ENCODE measurements at regions not wholly inside any gene's neighbourhood (a gene's known extent, or its start where the extent isn't known, plus 50 kb on each side); places are given as distances from the start of the nearest gene placed in this dataset.
A peak's percentile ranks its signal among the peaks of the same experiment; 100 is the strongest.

DNA sequence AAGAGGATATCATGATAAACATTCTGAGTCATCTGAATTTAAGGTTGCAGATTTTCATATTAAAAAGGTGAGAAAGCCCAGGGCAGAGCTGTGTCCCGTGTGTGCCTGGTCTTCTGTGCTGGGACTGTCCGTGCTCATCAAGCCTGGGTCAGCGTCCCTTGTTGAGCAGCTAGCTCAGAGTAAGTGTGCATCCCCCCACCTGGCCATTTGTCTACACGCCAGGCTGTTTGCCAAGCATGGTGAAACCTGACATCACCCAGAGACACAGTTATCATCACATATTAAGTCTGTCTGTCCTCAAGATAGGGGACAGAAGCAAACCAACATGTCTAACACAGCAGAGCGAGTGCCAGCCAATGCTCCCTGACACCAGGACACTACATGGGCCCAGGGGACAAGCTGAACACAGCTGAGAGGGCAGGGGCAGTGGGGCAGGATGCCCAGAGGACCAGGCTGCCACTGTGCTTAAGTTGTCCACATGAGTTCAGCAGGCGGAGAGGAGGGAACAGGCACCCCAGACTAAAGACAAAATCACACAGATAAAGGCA lies 57.9 kb upstream of the CNEP1R1 start:
- Mint-ChIP-seq H3K36me3 (ENCODE audit: low read depth) (no peaks in the 10 kb centered on the region), H3K4me1 (peaks cover 25% of the 10 kb centered on the region), H3K4me3 (no peak overlapping the region), H3K27ac (ENCODE audit: unreplicated experiment) (no peak overlapping the region), H3K27me3 (ENCODE audit: low read depth) (no peaks in the 10 kb centered on the region), H3K9me3 (no peaks in the 10 kb centered on the region)
- TF ChIP-seq, protein P1, sequence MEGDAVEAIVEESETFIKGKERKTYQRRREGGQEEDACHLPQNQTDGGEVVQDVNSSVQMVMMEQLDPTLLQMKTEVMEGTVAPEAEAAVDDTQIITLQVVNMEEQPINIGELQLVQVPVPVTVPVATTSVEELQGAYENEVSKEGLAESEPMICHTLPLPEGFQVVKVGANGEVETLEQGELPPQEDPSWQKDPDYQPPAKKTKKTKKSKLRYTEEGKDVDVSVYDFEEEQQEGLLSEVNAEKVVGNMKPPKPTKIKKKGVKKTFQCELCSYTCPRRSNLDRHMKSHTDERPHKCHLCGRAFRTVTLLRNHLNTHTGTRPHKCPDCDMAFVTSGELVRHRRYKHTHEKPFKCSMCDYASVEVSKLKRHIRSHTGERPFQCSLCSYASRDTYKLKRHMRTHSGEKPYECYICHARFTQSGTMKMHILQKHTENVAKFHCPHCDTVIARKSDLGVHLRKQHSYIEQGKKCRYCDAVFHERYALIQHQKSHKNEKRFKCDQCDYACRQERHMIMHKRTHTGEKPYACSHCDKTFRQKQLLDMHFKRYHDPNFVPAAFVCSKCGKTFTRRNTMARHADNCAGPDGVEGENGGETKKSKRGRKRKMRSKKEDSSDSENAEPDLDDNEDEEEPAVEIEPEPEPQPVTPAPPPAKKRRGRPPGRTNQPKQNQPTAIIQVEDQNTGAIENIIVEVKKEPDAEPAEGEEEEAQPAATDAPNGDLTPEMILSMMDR (conservative IDR thresholded peaks at IDR 0.05), result no peak
- no peak for DNase-seq (ENCODE audit: low read depth, low spot score)

DNA sequence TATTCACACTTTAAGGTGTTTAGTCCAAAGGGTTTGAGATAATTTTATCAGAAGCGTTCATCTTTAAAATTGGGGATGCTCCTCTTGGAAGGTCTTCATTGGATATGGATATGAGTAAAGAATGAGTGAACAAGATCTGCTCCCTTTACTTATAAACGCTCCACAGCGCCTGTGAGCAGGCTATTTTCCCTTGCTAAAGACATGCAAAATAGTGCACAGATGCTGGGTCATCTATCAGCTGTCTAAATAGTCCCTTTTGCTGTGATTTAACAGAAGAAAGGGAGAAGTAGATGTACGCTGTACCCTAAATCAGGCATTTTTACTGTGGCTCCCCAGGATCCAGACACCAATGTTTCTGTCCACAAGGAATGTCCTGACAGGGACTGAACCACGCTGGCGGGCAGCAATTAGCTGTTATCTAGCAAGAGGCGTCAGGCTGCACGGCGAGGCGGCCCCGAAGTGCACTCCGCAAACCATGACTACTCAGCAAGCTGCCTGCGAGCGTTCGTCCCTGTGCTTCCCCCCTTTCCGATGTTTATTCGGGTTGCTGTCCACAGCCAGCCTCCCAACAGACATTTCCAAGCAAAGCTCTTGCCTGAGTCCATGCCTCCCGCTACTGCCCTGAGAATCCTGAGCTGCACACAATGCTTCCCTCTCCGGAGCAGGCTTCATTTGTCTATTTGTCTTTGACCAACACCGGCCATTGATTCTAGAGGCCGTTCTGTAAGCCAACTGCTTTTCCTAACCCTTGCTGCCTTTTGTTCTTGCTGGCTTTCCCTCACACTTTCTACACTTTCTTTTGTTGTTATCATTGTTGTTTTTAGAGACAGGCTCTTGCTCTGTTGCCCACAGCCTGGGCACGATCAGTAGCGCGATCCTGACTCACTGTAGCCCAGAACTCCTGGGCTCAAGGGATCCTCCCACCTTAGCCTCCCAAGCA lies 55.7 kb upstream of the CNEP1R1 start:
- TF ChIP-seq, protein P1 (conservative IDR thresholded peaks at IDR 0.05), result no peak
- Mint-ChIP-seq H3K4me3 (peak overlapping the region; percentile 52), H3K27me3 (ENCODE audit: low read depth) (no peaks in the 10 kb centered on the region), H3K36me3 (ENCODE audit: low read depth) (no peaks in the 10 kb centered on the region), H3K27ac (ENCODE audit: unreplicated experiment) (no peak overlapping the region), H3K9me3 (no peaks in the 10 kb centered on the region), H3K4me1 (peaks cover 25% of the 10 kb centered on the region)
- DNase-seq (ENCODE audit: low read depth, low spot score), result no peak

DNA sequence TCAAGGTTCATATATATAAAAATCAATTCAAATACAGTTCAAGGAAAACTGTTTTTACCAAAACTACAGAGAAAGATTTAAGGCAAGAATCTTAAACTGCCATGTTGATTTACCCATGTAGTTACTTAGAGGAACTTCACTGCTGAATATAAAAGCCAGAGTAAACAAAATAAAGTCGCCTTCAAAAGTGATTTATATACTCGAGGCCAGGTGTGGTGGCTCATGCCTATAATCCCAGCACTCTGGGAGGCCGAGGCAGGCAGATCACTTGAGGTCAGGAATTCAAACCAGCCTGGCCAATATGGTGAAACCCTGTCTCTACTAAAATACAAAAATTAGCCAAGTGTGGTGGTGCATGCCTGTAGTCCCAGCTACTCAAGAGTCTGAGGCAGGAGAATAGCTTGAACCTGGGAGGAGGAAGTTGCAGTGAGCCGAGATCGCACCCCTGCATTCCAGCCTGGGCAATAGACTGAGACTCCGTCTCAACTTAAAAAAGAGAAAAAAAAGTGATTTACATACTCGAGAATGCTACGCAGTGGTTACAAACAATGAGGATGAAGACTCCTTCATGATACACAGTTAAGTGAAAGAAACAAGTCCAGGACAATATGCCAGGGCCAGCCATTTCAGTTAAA lies 54.1 kb upstream of the CNEP1R1 start:
- peaks cover 25% of the 10 kb centered on the region for H3K4me1 Mint-ChIP-seq
- H3K27me3 Mint-ChIP-seq (ENCODE audit: low read depth), result no peaks in the 10 kb centered on the region
- H3K36me3 Mint-ChIP-seq (ENCODE audit: low read depth), result no peaks in the 10 kb centered on the region
- no peak overlapping the region for H3K4me3 Mint-ChIP-seq
- DNase-seq (ENCODE audit: low read depth, low spot score), result no peak
- no peaks in the 10 kb centered on the region for H3K9me3 Mint-ChIP-seq
- TF ChIP-seq, protein P1 (conservative IDR thresholded peaks at IDR 0.05), result no peak
- no peak overlapping the region for H3K27ac Mint-ChIP-seq (ENCODE audit: unreplicated experiment)

DNA sequence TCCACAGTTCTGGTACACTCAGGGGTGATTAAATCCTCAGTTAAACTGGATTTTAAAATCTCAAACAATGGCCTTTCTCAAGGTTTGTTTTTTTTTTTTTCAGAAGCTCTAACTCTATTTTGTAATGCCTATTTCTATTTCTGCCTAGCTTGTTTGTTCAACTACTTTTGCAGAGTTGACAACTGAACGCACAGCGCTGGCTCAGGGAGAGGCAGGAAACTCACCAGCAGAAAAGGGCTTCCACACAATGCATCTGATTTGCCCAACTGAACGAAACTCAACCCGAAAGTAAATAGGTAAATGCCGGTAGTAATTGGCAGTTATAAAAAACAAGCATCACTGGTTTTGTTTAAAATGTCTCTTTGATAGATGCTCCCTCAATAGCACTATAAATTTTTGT lies 52.7 kb upstream of the CNEP1R1 start:
- TF ChIP-seq, protein P1 (conservative IDR thresholded peaks at IDR 0.05), result no peak
- H3K4me1 Mint-ChIP-seq, result peaks cover 21% of the 10 kb centered on the region
- H3K36me3 Mint-ChIP-seq (ENCODE audit: low read depth), result no peaks in the 10 kb centered on the region
- no peak overlapping the region for H3K27ac Mint-ChIP-seq (ENCODE audit: unreplicated experiment)
- no peak overlapping the region for H3K4me3 Mint-ChIP-seq
- no peak for DNase-seq (ENCODE audit: low read depth, low spot score)
- H3K9me3 Mint-ChIP-seq, result no peaks in the 10 kb centered on the region
- H3K27me3 Mint-ChIP-seq (ENCODE audit: low read depth), result no peaks in the 10 kb centered on the region

DNA sequence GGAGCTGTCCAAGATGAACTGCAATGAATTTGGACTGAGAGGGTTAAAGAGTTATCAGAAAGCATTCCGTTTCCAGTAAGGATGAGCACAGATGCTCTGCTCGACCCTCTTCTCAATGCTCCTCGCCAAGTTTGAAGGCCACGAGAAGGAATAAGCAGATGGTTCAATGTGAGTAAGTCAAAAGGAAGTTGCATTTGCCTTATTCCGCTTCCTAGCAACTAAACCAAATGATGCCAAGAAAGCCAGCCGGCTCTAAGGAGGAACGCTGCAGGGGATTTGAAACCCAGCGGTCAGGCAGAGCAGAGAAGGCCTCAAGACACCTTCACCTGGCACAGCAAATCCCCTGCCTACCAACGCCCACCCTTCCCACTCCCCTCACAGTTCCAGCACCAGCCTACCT lies 52.1 kb upstream of the CNEP1R1 start:
- Mint-ChIP-seq H3K27ac (ENCODE audit: unreplicated experiment) (peak overlapping the region; percentile 73), H3K9me3 (peaks cover 2% of the 10 kb centered on the region), H3K36me3 (ENCODE audit: low read depth) (no peaks in the 10 kb centered on the region), H3K4me3 (no peak overlapping the region), H3K4me1 (peaks cover 14% of the 10 kb centered on the region), H3K27me3 (ENCODE audit: low read depth) (no peaks in the 10 kb centered on the region)
- TF ChIP-seq, protein P1 (conservative IDR thresholded peaks at IDR 0.05), result no peak
- DNase-seq (ENCODE audit: low read depth, low spot score), result no peak
